GM18508 (cell line): ENCODE measurements at regions not wholly inside any gene's neighbourhood (a gene's known extent, or its start where the extent isn't known, plus 50 kb on each side); places are given as distances from the start of the nearest gene placed in this dataset.

Experiments used
- ATAC-seq: cut with Tn5 transposase; IDR thresholded peaks from one replicate; pipeline ENCODE4 v1.9.1; 2021; ENCODE audit warnings: moderate number of reproducible peaks; ENCODE audit not compliant: insufficient read depth, unreplicated experiment

DNA sequence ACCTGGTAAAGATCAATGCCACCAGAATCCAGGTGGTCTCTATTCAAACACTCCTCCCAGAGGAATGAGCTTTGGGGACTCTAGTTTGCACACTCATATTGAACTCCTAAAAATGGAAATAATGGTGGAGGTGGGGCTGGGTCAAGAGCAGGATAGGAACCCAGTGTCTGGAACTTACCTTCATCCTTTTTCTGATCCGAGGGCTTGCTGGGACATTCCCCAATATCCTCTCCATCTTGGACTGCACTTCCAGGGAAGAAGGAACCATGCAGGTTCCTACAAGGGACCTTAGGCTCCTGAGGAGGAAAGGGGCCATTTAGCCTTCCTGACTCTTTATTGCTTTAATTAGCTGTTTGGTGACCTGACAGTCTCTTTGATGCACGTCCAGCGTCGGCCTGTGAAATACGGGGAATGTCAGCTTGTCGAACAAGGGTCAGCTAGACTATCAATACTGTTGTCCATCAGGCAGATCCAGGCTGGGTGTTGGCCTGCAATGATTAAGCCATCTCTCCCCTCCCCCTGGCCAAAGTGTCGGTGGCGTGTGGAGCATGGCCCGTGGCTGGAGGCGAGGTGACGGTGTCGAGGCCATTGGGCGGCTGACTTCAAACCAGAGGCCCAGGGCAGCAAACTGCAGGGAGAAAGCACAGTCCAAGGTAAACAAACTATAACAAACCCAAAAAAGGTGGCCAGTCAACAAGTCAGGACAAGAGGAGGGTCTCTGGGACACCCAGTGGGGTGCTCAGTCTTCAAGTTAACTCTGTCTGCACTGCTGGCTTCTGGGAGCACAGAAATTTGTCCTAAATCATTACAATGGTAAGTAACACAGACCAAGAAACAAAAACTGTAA, 405.2 kb upstream of the TBX3 start:
- no peak for ATAC-seq

DNA sequence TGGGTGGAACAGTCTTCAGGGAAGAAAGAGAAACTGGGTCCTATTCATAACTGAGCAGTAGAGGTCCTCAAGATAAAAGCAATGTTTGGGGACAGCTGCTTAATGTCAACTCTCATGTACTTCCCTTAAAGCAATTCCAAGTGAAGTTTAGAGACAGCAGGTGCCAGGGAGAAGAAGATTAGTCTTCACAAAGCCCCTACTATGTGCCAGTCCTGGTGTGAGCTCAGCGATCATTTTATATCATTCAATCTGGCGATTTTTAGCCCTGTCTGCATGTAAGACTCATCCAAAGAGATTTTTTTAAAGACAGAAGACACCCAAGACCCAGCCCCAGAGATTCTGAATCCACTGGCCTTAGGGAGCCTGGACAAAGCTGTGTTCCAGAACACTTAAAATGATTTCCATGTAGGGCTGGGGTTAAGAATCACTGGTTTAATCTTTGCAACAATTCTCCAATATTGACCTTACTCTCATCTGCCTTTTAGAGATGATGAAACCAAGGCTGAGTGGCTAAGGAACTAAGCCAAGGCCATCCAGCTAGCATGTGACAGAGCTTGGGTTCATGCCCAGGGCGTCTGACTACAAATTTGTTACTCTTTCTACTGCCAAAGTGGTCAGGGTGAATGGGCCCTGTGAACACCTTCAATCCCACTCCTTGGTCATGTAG, 404.5 kb upstream of the TBX3 start:
- ATAC-seq: no peak

DNA sequence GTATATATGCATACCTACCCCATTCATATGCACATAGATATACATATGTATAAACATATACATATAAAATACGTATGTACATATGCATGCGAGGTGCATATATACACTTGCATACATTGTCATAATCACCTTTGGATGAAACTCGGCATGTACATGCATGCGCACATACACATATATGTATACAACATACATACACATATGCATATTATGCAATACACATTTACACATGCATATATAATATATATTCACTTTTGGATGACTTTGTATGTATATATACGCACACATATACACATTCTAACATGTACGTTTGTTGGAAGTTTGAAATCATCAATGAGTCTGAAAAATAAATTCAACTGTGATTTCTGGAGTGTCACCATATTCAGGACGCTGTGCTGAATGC, 401.6 kb upstream of the TBX3 start:
- no peak for ATAC-seq

DNA sequence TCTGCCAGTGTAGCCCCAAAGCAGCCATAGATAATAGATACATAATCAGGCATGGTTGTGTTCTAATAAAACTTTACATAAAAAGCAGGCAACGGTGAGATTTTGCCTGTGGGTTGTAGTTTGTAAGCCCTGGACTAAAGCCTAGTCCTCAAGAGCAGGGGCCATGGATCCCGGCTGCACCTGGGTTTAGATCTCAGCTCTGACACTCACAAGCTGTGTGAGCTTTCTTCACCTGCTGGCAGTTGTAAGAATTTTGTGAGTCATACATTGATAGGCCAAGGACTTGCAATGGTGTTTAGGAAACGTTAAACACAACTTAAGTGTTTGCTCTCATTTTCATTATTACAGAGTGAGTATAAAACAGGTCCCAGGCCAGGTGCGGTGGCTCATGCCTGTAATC, 395.8 kb upstream of the TBX3 start:
- ATAC-seq: no peak

DNA sequence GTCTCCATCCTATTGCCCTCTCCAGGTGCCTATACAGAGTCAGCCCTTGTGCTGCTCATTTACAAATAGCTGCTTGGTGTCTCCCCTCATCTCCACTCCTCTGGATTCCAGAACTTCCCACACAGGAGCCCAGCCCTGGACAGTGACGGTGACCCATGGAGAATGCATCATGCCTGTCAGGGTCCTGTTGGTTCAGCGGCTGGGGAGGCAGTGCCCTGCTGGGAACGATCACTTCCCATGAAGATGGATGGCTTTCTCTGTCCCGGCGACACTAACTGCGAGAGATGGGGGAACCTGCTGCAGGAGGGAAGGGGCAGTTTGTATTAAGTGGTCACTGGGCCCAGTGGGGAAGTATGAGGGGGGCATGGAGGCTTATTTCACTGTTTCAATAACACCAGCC, 395.0 kb upstream of the TBX3 start:
- no peak for ATAC-seq

DNA sequence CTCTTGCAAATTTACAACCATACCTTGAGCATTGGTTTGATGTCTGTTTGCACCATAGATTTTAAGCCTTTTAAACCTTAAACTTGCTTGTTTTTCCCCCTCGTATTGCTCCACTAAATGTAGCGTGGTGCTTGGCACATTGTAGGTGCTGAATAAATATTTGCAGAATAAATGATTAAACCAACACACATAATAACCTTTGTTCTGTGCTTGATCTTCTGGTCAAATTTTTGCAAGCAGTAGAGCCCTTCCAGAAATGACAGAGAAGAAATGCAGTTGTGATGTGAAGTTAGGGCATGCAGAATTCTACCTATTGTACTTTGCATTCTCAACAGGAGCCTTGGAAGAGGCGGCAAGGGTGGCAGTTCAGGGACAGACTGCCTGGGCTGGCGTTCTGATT, 394.4 kb upstream of the TBX3 start:
- ATAC-seq: no peak

DNA sequence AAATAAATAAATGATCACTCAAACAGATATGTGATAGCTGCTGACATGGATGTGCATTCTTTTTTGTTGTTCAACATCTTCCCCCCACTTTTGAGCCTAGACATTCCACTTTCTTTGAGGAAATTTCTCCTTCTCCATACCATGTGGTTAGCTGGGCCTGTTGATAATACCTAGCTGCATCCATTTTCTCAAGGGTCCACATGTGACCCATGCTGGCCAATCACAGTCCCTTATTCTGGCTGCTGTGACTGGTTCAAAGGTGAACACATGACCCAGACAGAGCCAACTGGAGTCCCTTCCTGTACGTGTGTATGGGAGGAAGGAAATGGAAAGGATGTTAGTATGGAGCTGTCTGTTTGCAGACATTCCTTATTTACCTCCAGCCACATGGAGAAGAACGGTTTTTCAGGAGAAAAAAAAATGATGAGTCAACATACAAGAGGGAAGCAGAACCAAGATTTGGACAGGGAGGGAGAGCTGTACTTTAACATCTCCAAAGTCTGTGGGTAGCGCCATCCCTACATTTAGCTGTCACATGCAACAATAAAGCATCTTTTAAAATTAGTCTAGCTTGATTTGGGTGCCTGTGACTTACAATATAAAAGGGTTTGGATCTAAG, 391.7 kb upstream of the TBX3 start:
- ATAC-seq: no peak

DNA sequence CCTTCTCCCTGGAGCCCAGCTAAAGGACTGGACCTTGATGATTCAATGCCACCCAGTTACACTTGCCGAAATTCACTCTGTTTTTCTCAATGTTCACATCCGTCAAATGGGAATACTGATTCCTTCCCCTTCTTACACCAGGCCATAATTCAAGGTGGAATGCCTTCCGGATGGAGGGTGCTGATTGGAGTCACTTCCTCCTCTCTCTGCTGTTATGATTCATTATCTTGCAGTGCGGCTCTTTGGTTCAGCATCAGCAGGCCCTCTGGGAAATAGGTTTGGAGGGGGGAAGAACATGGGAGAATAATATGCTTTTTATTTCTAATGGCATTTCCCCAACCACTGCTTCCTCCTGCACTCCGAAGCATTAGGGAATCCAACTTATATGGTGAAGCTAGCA, 390.6 kb upstream of the TBX3 start:
- no peak for ATAC-seq

DNA sequence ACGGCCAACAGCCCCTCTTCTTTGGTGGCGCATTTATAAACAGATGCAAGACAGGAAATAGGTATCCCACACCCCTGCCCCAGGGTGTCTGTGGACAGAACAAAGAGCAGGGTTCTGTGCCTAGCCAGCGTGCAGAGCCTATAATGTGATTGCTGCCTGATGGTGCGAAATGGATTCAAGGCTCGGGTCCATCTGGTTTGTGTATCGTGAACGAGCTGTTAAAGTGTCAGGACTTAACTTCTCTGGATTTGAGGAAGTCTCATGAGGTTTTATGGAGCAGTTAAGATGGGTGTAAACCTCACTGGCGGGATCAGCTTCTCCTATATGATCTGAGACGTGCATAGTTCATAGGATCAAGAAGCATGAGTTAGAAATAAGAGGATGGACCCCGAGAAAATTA, 388.7 kb upstream of the TBX3 start:
- no peak for ATAC-seq

DNA sequence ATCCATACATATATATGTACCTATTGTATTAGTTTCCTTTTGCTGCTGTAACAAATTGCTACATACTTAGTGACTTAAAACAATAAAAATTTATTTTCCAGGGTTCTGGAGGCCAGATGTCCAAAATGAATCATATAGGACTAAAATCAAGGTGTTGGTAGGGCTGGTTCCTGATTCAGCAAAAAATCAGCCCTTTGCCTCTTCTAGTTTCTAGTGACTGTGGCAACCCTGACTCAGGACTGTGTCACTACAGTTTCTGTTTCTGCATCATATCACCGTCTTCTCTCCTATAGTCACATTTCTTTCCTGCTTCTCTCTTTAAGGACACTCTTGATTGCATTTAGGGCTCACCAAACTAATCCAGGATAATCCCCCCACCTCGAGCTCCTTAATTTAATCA, 386.3 kb upstream of the TBX3 start:
- ATAC-seq: no peak

DNA sequence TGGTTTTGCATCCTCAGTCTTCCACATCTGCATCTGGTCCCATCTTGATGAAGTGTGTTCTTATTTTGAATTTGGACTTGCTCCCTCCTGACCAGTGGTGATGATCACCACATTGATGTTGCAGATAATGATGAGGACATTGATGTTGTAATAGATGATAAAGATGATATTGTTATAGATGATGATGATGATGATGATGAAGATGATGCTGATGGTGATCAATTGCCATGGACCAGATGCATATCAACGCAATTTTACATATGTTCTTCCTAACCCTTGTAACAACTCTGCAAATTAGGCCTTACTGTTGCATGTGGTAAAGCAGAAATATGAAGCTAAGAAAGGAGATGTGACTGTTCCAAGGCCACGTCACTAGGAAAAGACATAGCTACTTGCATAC, 380.3 kb upstream of the TBX3 start:
- no peak for ATAC-seq

DNA sequence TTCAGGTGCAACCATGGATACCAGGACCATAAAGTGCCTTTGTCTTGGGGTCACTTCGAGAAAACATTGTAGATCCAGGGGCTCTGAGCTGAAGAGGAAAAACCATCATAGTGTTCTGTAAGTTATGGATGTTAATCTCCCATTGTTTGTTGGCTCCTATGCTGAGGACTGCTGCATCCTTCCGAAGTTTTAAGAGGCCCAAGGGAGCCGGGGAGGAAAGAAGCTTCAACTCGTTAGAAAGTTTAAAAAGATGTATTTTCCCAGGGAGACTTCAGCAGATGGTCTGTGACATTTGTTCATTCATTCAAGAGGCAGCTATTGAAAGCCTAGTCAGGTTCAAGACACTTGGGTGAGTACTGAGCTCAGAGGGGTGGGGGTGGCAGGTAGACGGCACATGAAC, 378.8 kb upstream of the TBX3 start:
- no peak for ATAC-seq

DNA sequence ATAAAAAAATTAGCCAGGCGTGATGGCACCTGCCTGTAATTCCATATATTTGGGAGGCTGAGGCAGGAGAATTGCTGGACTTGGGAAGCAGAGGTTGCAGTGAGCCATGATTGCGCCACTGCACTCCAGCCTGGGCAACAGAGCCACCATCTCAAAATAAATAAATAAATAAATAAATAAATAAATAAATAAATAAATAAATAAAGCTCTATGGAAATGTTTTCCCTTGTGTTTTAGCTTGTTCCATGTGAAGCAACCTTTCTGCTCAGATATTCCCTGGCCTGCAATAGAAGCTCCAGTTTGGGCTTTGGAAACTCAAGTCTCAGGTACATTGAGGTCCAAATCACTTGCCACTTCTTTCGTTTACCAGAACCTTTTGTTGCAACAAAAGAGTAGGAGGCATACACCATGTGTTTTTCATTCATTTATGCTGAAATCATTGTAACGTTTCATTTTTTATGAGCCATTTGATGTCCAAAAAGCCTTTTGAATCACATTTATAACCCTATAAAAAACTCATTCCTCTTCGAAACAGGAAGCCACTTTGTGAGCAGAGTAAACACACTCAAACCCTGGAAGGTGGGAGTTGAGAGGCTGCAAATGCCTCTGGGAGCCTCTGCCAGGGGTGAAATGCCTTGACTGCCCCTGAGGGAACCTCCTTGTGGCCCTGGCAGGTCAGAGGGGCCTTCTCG, 376.6 kb upstream of the TBX3 start:
- no peak for ATAC-seq

DNA sequence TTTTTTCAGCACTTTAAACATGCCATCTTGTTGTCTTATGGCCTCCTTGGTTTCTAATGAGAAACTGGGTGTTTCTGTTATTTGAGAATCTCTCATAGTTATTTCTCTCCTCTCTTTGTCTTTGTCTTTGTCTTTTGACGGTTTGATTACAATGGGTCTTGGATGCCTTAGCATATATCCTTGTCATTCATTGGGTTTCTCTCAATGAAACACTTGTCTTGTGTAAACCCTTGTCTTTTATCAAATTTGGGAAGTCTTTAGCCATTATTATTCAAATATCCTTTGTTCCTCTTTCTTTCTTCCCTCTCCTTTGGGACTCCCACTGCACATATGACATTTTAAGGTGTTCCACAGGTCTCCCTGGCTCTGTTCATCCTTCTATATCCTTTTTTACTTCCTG, 373.5 kb upstream of the TBX3 start:
- no peak for ATAC-seq

DNA sequence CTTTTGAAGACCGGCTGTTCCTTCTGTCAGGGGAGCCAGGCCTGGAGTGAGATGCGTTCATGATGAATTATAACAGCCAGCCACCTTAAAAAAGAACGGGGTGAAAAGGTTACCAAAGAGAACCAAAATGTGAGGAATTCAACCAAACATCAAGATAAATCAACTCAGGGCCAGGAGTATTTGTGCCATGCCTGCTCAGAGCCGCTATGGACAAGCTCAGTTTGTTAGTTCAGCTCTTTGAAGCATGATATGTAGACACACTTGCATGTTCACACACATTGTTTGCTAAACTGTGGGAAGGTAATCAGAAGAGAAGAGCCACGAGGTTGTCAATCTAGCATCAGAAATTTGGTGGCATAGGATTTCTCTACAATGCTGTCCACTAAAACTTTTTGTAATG, 367.4 kb upstream of the TBX3 start:
- ATAC-seq: no peak

DNA sequence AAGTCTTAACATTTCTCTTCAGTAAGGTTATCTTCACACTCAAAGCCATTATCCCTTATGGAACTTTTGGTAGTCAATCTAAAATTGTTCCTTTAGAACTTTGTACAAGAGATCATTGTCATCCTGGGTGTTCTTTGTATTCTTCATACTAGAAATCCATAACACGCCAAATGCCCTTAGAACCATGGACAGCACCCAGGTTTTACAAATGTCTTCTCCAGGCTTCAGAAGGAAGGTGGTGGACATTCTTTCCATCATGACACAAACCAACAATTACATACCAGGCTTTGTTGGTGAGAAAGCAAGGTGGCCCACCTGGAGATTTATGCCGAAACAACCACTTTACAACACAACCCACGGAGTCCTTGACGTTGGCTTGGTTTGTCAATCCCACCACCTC, 365.6 kb upstream of the TBX3 start:
- no peak for ATAC-seq

DNA sequence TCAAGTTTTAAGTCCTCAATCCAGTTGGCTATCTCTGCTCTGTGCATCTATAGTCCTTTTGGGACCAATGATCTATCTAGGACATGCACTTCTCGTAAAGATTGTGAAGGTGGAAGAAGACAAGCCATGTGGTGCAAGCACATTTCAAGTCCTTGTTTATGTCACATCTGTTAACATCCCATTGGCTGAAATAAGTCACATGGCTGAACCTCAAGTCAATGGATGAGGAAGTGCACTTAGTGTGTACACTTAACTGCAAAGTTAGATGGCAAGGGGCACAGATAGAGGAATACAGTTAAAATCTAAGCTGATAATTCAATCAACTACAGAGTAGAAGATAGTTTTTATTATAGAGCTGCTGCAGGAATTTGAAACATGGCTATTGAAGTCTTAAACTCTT, 362.8 kb upstream of the TBX3 start:
- no peak for ATAC-seq

DNA sequence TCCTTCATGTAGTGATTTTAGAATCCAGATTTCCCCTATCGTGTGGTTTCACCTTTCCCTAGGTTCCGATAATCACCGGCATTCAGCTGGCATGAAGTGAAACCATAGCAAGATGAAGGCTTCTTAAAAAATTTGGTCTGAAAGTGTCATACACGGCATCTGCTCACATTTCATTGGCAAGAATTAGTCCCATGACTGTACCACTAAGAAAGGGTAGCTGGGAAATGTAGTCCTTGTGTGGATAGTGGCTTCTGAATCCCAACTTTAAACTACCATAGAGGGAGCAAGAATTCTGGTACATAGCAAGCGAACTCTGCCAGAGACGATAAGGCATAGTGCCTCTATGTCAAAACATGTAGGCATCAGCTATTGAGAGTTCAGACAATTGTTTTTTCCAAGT, 360.1 kb upstream of the TBX3 start:
- ATAC-seq: no peak

DNA sequence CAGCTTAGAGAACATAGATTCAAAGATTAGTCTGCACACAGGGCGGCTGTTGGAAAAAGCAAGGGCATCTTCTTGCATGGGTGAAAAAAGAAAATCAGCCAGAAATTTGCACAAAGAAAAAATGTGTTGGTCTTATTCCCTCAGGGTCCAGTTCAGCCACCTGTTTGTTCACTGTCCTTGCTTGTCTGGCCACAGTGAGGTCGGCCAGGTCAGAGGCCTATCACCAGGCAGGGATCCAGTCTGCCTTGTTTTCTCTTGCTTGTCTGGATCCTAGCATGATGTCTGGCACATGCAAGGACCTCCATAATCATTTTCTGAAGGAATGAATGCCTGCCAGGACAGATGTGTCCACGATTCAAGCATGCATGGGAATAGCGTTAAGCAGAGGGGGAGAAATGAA, 359.1 kb upstream of the TBX3 start:
- ATAC-seq: no peak

DNA sequence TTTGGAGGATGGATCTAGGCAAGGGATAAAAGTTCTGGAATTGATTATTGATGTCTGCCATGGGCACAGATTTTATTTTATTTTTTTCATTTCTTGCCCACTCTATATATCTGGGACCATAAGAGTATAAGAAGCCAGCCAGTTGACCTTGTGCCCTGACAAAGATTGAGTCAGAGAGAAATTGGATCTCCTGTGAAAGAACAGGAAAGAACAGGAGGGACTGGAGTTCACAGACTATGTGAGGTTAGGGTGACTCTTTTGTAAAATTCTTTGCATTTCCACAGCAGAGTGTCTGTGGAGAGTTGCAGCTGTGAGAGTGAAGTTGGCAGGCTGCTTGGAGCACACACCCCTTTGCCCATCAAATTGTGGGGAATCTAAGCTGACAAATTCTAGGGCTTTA, 358.4 kb upstream of the TBX3 start:
- no peak for ATAC-seq

DNA sequence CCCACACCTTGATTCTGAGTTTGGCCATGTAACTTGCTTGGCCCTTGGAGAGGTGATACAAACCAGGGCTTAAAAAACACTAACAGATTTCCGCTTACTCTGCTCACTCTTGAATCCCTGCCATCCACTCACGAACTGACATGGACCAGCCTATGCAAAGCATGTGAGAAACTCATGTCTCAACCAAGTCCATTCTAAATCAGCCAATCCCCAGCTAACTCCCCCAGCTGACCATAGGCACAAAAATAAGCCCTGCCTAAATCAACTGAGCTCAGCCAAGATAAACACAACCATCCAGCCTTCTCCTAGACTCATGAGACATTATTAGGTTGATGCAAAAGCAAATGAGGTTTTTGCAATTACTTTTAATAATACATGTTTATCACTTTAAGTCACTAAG, 353.9 kb upstream of the TBX3 start:
- ATAC-seq: no peak
